HEK293 (cell line): ENCODE measurements at regions not wholly inside any gene's neighbourhood (a gene's known extent, or its start where the extent isn't known, plus 50 kb on each side); places are given as distances from the start of the nearest gene placed in this dataset.
A peak's percentile ranks its signal among the peaks of the same experiment; 100 is the strongest.

Experiments
- CTCF ChIA-PET: fragments of 350-600 bp; formaldehyde crosslinking; extraction: SDS; loops from one replicate; lab custom pipeline; 2021; ENCODE audit warnings: antibody characterized with exemption; lab: Yijun Ruan, JAX
- POLR2A ChIA-PET: fragments of 300-600 bp; formaldehyde crosslinking; extraction: SDS; loops from one replicate; lab custom pipeline; 2020; ENCODE audit warnings: antibody characterized with exemption, inconsistent platforms; lab: Yijun Ruan, JAX
- H3K27ac ChIP-seq: fragments of 200-500 bp; sonication (Bioruptor generic); 2 replicates; pipeline ENCODE4 v1.5.1; 2014; ENCODE audit warnings: low read depth, low read length, control low read depth, inconsistent platforms; ENCODE audit errors: extremely low read depth
- H3K36me3 ChIP-seq, 2 experiments: fragments of 200-500 bp in 1 of 2; sonication (Bioruptor generic) in 1 of 2; 1 replicate in 1 of 2; 2 replicates in 1 of 2; pipeline ENCODE4 v1.5.1; 2014 to 2017; ENCODE audit warnings: inconsistent platforms in 2 of 2, low read length in 2 of 2; ENCODE audit not compliant: control insufficient read depth in 2 of 2, insufficient read depth in 1 of 2
- H3K4me1 ChIP-seq: fragments of 200-500 bp; sonication (Bioruptor generic); 2 replicates; pipeline ENCODE4 v1.5.1; 2014; ENCODE audit warnings: mild to moderate bottlenecking, low read length, inconsistent platforms; ENCODE audit not compliant: control insufficient read depth, insufficient read depth
- H3K4me3 ChIP-seq: 2 replicates; pipeline ENCODE4 v1.5.1; 2011; ENCODE audit warnings: low read depth, mild to moderate bottlenecking, control low read depth, low read length, moderate library complexity
- H3K9me3 ChIP-seq: fragments of 200-500 bp; sonication (Bioruptor generic); 2 replicates; pipeline ENCODE4 v1.5.1; 2014; ENCODE audit warnings: low read depth, low read length, inconsistent platforms; ENCODE audit not compliant: control insufficient read depth, insufficient read depth
- IKZF3 ChIP-seq: fragments of 450-650 bp; IDR thresholded peaks from 2 replicates; pipeline ENCODE4 v1.5.0; 2018; ENCODE audit warnings: missing biosample characterization, mild to moderate bottlenecking, missing genetic modification characterization, moderate library complexity
- KLF8 ChIP-seq: fragments of 450-650 bp; formaldehyde crosslinking; IDR thresholded peaks from 2 replicates; pipeline ENCODE4 v1.5.1; 2016; ENCODE audit warnings: missing biosample characterization, missing genetic modification characterization
- MYNN ChIP-seq: fragments of 450-650 bp; formaldehyde crosslinking; IDR thresholded peaks from 2 replicates; pipeline ENCODE4 v1.5.1; 2016; ENCODE audit warnings: missing biosample characterization, missing genetic modification characterization, borderline replicate concordance
- SCRT2 ChIP-seq: fragments of 450-650 bp; formaldehyde crosslinking; IDR thresholded peaks from 2 replicates; pipeline ENCODE4 v1.5.1; 2016; ENCODE audit warnings: missing biosample characterization, missing genetic modification characterization
- SP3 ChIP-seq: fragments of 450-650 bp; formaldehyde crosslinking; IDR thresholded peaks from 2 replicates; pipeline ENCODE4 v1.5.1; 2016; ENCODE audit warnings: missing biosample characterization, missing genetic modification characterization
- ZFP69B ChIP-seq: fragments of 450-650 bp; formaldehyde crosslinking; IDR thresholded peaks from 2 replicates; pipeline ENCODE4 v1.5.1; 2016; ENCODE audit warnings: missing biosample characterization, missing genetic modification characterization
- ZNF140 ChIP-seq: fragments of 450-650 bp; formaldehyde crosslinking; IDR thresholded peaks from 2 replicates; pipeline ENCODE4 v1.5.1; 2016; ENCODE audit warnings: missing biosample characterization, missing genetic modification characterization
- ZNF16 ChIP-seq: fragments of 450-650 bp; formaldehyde crosslinking; IDR thresholded peaks from 2 replicates; pipeline ENCODE4 v1.5.1; 2016; ENCODE audit warnings: low read depth, missing biosample characterization, missing genetic modification characterization
- ZNF2 ChIP-seq: fragments of 450-650 bp; formaldehyde crosslinking; IDR thresholded peaks from 2 replicates; pipeline ENCODE4 v1.5.1; 2016; ENCODE audit warnings: missing biosample characterization, missing genetic modification characterization
- ZNF214 ChIP-seq: fragments of 450-650 bp; formaldehyde crosslinking; IDR thresholded peaks from 2 replicates; pipeline ENCODE4 v1.5.1; 2017; ENCODE audit warnings: missing biosample characterization, mild to moderate bottlenecking, missing genetic modification characterization, borderline replicate concordance
- ZNF223 ChIP-seq: fragments of 450-650 bp; formaldehyde crosslinking; IDR thresholded peaks from 2 replicates; pipeline ENCODE4 v1.5.1; 2016; ENCODE audit warnings: missing biosample characterization, missing genetic modification characterization
- ZNF324 ChIP-seq: fragments of 450-650 bp; formaldehyde crosslinking; IDR thresholded peaks from 2 replicates; pipeline ENCODE4 v1.5.1; 2016; ENCODE audit warnings: missing biosample characterization, missing genetic modification characterization
- ZNF341 ChIP-seq: fragments of 450-650 bp; formaldehyde crosslinking; IDR thresholded peaks from 2 replicates; pipeline ENCODE4; 2016; ENCODE audit warnings: low read depth, missing biosample characterization, missing genetic modification characterization
- ZNF549 ChIP-seq: fragments of 450-650 bp; IDR thresholded peaks from 2 replicates; pipeline ENCODE4 v1.5.1; 2018; ENCODE audit warnings: missing biosample characterization, missing genetic modification characterization, mild to moderate bottlenecking, inconsistent platforms, moderate library complexity
- ZNF555 ChIP-seq: fragments of 450-650 bp; formaldehyde crosslinking; conservative IDR thresholded peaks from 2 replicates; pipeline ENCODE4 v1.5.1; 2017; ENCODE audit warnings: missing biosample characterization, mild to moderate bottlenecking, missing genetic modification characterization, inconsistent platforms
- ZNF654 ChIP-seq: fragments of 450-650 bp; formaldehyde crosslinking; IDR thresholded peaks from 2 replicates; pipeline ENCODE4 v1.5.1; 2016; ENCODE audit warnings: low read depth, missing biosample characterization, missing genetic modification characterization
- TF ChIP-seq, protein P1 (sequence below): fragments of 450-650 bp; formaldehyde crosslinking; IDR thresholded peaks from 2 replicates; pipeline ENCODE4 v1.5.1; 2017; ENCODE audit warnings: missing biosample characterization, missing genetic modification characterization
- TF ChIP-seq, protein P2 (sequence below): fragments of 450-650 bp; formaldehyde crosslinking; conservative IDR thresholded peaks from 2 replicates; pipeline ENCODE4 v1.5.1; 2016; ENCODE audit warnings: low read depth, missing biosample characterization, missing genetic modification characterization
- TF ChIP-seq, protein P3 (sequence below): fragments of 450-650 bp; formaldehyde crosslinking; IDR thresholded peaks from 2 replicates; pipeline ENCODE4 v1.5.1; 2016; ENCODE audit warnings: missing biosample characterization, missing genetic modification characterization
- TF ChIP-seq, protein P4 (sequence below): fragments of 450-650 bp; formaldehyde crosslinking; IDR thresholded peaks from 2 replicates; pipeline ENCODE4 v1.5.1; 2016; ENCODE audit warnings: missing biosample characterization, missing genetic modification characterization
- TF ChIP-seq, protein P5 (sequence below): fragments of 450-650 bp; formaldehyde crosslinking; IDR thresholded peaks from 2 replicates; pipeline ENCODE4 v1.5.1; 2016; ENCODE audit warnings: missing biosample characterization, missing genetic modification characterization, borderline replicate concordance
- TF ChIP-seq, protein P6 (sequence below): fragments of 450-650 bp; formaldehyde crosslinking; IDR thresholded peaks from 2 replicates; pipeline ENCODE4 v1.5.1; 2016; ENCODE audit warnings: missing biosample characterization, missing genetic modification characterization

DNA sequence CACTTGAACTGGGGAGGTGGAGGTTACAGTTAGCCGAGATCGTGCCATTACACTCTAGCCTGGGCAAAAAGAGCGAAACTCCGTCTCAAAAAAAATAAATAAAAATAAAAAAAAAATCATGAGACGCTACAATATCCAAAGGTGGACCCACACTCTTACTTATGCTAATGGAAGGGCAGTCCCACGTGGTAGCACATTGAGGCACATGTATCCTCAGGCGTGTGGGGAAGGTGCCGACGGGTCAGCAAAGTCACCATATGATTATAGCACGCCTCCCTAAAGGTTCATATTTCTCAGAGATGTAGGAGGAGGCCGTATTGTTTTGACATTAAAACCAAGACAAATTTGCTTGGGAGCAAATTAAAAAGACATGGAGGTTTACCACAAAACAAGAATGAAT is 201.6 kb downstream of the LRRC70 start:
- ChIA-PET POLR2A (no interaction called here), CTCF (no interaction called here)
- Histone ChIP-seq H3K4me1 (no peaks in the 10 kb centered on the region), H3K4me3 (no peak overlapping the region), H3K36me3 (no peaks in the 10 kb centered on the region), H3K9me3 (no peaks in the 10 kb centered on the region), H3K27ac (no peak overlapping the region)
- TF ChIP-seq ZNF214 (tag by site-specific recombination) (no peak), ZNF341 (no peak), ZNF324 (tag by site-specific recombination) (no peak), ZNF140 (tag by site-specific recombination) (no peak), MYNN (no peak), ZNF2 (no peak), ZNF16 (tag by site-specific recombination) (no peak), SCRT2 (no peak), KLF8 (tag by site-specific recombination) (no peak), ZNF223 (tag by site-specific recombination) (no peak), ZNF549 (no peak)
- TF ChIP-seq, protein P1, sequence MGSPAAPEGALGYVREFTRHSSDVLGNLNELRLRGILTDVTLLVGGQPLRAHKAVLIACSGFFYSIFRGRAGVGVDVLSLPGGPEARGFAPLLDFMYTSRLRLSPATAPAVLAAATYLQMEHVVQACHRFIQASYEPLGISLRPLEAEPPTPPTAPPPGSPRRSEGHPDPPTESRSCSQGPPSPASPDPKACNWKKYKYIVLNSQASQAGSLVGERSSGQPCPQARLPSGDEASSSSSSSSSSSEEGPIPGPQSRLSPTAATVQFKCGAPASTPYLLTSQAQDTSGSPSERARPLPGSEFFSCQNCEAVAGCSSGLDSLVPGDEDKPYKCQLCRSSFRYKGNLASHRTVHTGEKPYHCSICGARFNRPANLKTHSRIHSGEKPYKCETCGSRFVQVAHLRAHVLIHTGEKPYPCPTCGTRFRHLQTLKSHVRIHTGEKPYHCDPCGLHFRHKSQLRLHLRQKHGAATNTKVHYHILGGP: no peak
- TF ChIP-seq, protein P2, sequence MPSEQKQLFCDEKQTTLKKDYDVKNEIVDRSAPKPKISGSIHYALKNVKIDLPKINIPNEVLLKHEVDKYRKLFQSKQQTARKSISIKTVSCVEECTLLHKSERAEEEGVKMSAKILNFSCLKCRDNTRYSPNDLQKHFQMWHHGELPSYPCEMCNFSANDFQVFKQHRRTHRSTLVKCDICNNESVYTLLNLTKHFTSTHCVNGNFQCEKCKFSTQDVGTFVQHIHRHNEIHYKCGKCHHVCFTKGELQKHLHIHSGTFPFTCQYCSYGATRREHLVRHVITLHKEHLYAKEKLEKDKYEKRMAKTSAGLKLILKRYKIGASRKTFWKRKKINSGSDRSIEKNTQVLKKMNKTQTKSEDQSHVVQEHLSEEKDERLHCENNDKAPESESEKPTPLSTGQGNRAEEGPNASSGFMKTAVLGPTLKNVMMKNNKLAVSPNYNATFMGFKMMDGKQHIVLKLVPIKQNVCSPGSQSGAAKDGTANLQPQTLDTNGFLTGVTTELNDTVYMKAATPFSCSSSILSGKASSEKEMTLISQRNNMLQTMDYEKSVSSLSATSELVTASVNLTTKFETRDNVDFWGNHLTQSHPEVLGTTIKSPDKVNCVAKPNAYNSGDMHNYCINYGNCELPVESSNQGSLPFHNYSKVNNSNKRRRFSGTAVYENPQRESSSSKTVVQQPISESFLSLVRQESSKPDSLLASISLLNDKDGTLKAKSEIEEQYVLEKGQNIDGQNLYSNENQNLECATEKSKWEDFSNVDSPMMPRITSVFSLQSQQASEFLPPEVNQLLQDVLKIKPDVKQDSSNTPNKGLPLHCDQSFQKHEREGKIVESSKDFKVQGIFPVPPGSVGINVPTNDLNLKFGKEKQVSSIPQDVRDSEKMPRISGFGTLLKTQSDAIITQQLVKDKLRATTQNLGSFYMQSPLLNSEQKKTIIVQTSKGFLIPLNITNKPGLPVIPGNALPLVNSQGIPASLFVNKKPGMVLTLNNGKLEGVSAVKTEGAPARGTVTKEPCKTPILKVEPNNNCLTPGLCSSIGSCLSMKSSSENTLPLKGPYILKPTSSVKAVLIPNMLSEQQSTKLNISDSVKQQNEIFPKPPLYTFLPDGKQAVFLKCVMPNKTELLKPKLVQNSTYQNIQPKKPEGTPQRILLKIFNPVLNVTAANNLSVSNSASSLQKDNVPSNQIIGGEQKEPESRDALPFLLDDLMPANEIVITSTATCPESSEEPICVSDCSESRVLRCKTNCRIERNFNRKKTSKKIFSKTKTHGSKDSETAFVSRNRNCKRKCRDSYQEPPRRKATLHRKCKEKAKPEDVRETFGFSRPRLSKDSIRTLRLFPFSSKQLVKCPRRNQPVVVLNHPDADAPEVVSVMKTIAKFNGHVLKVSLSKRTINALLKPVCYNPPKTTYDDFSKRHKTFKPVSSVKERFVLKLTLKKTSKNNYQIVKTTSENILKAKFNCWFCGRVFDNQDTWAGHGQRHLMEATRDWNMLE: no peak
- TF ChIP-seq, protein P3, sequence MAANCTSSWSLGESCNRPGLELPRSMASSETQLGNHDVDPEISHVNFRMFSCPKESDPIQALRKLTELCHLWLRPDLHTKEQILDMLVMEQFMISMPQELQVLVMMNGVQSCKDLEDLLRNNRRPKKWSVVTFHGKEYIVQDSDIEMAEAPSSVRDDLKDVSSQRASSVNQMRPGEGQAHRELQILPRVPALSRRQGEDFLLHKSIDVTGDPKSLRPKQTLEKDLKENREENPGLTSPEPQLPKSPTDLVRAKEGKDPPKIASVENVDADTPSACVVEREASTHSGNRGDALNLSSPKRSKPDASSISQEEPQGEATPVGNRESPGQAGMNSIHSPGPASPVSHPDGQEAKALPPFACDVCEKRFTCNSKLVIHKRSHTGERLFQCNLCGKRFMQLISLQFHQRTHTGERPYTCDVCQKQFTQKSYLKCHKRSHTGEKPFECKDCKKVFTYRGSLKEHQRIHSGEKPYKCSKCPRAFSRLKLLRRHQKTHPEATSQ (tag by site-specific recombination): no peak

DNA sequence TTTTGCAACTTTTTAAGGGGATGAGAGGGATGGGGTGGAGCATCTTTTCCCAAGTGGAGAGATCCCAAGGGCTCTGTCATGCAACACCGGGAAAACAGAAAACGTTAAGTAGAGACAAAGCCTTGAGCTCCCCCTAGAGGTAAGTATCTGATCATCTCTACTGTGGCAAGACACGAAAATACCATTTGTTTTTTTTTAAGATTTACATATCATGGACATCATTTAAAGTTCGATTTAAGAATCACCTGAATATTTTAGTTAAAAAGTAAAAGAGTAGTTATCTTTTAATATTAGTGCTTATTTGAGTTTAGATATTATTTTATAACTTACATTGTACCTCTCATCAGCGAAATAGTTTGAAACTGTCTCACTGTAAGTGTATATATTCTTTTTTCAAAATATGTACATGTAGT is 200.4 kb downstream of the LRRC70 start:
- POLR2A ChIA-PET: no interaction called here
- Histone ChIP-seq H3K4me1 (no peaks in the 10 kb centered on the region), H3K9me3 (no peaks in the 10 kb centered on the region), H3K27ac (no peak overlapping the region), H3K4me3 (no peak overlapping the region)
- peak; percentile 92 for TF ChIP-seq IKZF3 (tag by site-specific recombination)
- TF ChIP-seq SP3 (tag by site-specific recombination): no peak
- TF ChIP-seq, protein P4, sequence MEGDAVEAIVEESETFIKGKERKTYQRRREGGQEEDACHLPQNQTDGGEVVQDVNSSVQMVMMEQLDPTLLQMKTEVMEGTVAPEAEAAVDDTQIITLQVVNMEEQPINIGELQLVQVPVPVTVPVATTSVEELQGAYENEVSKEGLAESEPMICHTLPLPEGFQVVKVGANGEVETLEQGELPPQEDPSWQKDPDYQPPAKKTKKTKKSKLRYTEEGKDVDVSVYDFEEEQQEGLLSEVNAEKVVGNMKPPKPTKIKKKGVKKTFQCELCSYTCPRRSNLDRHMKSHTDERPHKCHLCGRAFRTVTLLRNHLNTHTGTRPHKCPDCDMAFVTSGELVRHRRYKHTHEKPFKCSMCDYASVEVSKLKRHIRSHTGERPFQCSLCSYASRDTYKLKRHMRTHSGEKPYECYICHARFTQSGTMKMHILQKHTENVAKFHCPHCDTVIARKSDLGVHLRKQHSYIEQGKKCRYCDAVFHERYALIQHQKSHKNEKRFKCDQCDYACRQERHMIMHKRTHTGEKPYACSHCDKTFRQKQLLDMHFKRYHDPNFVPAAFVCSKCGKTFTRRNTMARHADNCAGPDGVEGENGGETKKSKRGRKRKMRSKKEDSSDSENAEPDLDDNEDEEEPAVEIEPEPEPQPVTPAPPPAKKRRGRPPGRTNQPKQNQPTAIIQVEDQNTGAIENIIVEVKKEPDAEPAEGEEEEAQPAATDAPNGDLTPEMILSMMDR (tag by site-specific recombination): peak; percentile 39; the same call in 1 of the 2 replicates
- TF ChIP-seq ZFP69B (tag by site-specific recombination): no peak
- TF ChIP-seq, protein P5, sequence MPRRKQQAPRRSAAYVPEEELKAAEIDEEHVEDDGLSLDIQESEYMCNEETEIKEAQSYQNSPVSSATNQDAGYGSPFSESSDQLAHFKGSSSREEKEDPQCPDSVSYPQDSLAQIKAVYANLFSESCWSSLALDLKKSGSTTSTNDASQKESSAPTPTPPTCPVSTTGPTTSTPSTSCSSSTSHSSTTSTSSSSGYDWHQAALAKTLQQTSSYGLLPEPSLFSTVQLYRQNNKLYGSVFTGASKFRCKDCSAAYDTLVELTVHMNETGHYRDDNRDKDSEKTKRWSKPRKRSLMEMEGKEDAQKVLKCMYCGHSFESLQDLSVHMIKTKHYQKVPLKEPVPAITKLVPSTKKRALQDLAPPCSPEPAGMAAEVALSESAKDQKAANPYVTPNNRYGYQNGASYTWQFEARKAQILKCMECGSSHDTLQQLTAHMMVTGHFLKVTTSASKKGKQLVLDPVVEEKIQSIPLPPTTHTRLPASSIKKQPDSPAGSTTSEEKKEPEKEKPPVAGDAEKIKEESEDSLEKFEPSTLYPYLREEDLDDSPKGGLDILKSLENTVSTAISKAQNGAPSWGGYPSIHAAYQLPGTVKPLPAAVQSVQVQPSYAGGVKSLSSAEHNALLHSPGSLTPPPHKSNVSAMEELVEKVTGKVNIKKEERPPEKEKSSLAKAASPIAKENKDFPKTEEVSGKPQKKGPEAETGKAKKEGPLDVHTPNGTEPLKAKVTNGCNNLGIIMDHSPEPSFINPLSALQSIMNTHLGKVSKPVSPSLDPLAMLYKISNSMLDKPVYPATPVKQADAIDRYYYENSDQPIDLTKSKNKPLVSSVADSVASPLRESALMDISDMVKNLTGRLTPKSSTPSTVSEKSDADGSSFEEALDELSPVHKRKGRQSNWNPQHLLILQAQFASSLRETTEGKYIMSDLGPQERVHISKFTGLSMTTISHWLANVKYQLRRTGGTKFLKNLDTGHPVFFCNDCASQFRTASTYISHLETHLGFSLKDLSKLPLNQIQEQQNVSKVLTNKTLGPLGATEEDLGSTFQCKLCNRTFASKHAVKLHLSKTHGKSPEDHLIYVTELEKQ (tag by site-specific recombination): no peak
- peak; percentile 65 for TF ChIP-seq ZNF654 (tag by site-specific recombination)
- TF ChIP-seq, protein P6, sequence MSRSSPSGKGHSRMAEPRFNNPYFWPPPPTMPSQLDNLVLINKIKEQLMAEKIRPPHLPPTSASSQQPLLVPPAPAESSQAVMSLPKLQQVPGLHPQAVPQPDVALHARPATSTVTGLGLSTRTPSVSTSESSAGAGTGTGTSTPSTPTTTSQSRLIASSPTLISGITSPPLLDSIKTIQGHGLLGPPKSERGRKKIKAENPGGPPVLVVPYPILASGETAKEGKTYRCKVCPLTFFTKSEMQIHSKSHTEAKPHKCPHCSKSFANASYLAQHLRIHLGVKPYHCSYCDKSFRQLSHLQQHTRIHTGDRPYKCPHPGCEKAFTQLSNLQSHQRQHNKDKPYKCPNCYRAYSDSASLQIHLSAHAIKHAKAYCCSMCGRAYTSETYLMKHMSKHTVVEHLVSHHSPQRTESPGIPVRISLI: peak; percentile 83
- no peak for TF ChIP-seq ZNF555 (tag by site-specific recombination)
- TF ChIP-seq, all 188 proteins: peak for 4
- no peaks in the 10 kb centered on the region for H3K36me3 ChIP-seq
- CTCF ChIA-PET: interaction anchor here (0.6 to 2.5 kb wide), 18 partner anchors 10 to 424 kb away, joined by 3 to 9 read pairs (median 4); no protein-coding TSS in a partner anchor
